K562 (cell line): ENCODE measurements at regions not wholly inside any gene's neighbourhood (a gene's known extent, or its start where the extent isn't known, plus 50 kb on each side); places are given as distances from the start of the nearest gene placed in this dataset.

Experiments
- ATAC-seq: fragments of 200-7000 bp; cut with Tn5 transposase; 3 replicates; pipeline ENCODE4 v1.9.1; 2020; ENCODE audit warnings: moderate library complexity
- BruUV-seq: library from RNA; stranded (reverse); fragments of 400-500 nt; replicated peaks from 2 replicates; lab custom pipeline; 2021; lab: Mats Ljungman, UMichigan
- CTCF ChIA-PET: fragments of 300-600 bp; formaldehyde crosslinking; extraction: SDS; loops from one replicate; lab custom pipeline; 2021; ENCODE audit warnings: low intra/inter-chr PET ratio; lab: Yijun Ruan, JAX
- POLR2A ChIA-PET: fragments of 300-600, 350-650 bp; sonication (Branson Sonifier 250); formaldehyde crosslinking; extraction: SDS; loops from one replicate; lab custom pipeline; 2021; ENCODE audit warnings: antibody characterized with exemption, inconsistent platforms; lab: Yijun Ruan, JAX
- DNase-seq, 4 experiments: peaks; one replicate each; pipeline versions ENCODE4 v3.0.0 to v3.0.0-alpha.2; 2011 to 2018; ENCODE audit warnings: low spot score in 3 of 4, mixed read lengths in 3 of 4; ENCODE audit errors: extremely low read depth in 1 of 4
- FAIRE-seq: peaks from 2 replicates; lab custom pipeline; 2011; peaks lifted over from hg19 to GRCh38; lab: Jason Lieb, UNC
- H2AFZ ChIP-seq: 2 replicates; pipeline ENCODE4 v1.6.0; 2011; ENCODE audit warnings: low read depth, low read length, control low read depth, inconsistent platforms
- H3K27ac ChIP-seq: fragments of 200-600 bp; 3 replicates; pipeline ENCODE4 v1.8.0; 2011; ENCODE audit warnings: low read depth, mild to moderate bottlenecking, control low read depth, inconsistent platforms, low read length, moderate library complexity, mixed read lengths; ENCODE audit errors: extremely low read depth
- H3K27me3 ChIP-seq, 2 experiments: fragments of 300-600 bp in 1 of 2; 2 replicates in 1 of 2; 3 replicates in 1 of 2; pipeline versions ENCODE4 v1.6.0 to v1.8.0; 2011; ENCODE audit warnings: inconsistent platforms in 2 of 2, low read length in 2 of 2, mild to moderate bottlenecking in 1 of 2, mixed read lengths in 1 of 2, moderate library complexity in 1 of 2; ENCODE audit not compliant: control insufficient read depth in 2 of 2, insufficient read depth in 2 of 2
- H3K36me3 ChIP-seq: fragments of 300-600 bp; 3 replicates; pipeline ENCODE4 v1.8.0; 2011; ENCODE audit warnings: mild to moderate bottlenecking, low read length, inconsistent platforms; ENCODE audit not compliant: control insufficient read depth, insufficient read depth
- H3K4me1 ChIP-seq, 2 experiments: fragments of 200-600 bp in 1 of 2; replicated peaks in 1 of 2; 2 replicates in 1 of 2; 3 replicates in 1 of 2; pipeline versions ENCODE4 v1.5.1 to v1.8.0; 2011; ENCODE audit warnings: inconsistent platforms in 2 of 2, low read length in 2 of 2, mild to moderate bottlenecking in 1 of 2, mixed read lengths in 1 of 2, moderate library complexity in 1 of 2; ENCODE audit not compliant: control insufficient read depth in 2 of 2, insufficient read depth in 2 of 2
- H3K4me2 ChIP-seq: 2 replicates; pipeline ENCODE4 v1.6.1; 2011; ENCODE audit warnings: low read length, control low read depth, inconsistent platforms, mixed read lengths; ENCODE audit not compliant: insufficient read depth
- H3K4me3 ChIP-seq: fragments of 200-600 bp; sonication (generic), shearing (Covaris generic); 2 replicates; pipeline ENCODE4 v1.5.1; 2016; ENCODE audit warnings: control low read depth, inconsistent platforms
- H3K79me2 ChIP-seq: fragments of 200-600 bp; 3 replicates; pipeline ENCODE4 v1.8.0; 2011; ENCODE audit warnings: low read length, inconsistent platforms; ENCODE audit not compliant: control insufficient read depth, insufficient read depth
- H3K9ac ChIP-seq, 2 experiments: 2 replicates each; pipeline versions ENCODE4 v1.6.0 to v1.6.1; 2011; ENCODE audit warnings: low read depth in 2 of 2, low read length in 2 of 2, control low read depth in 1 of 2, inconsistent platforms in 1 of 2, mild to moderate bottlenecking in 1 of 2, mixed read lengths in 1 of 2; ENCODE audit not compliant: insufficient read depth in 1 of 2
- H3K9me1 ChIP-seq: one replicate; pipeline ENCODE4 v1.6.0; 2011; ENCODE audit warnings: inconsistent platforms, mild to moderate bottlenecking, low read length, moderate library complexity; ENCODE audit not compliant: control insufficient read depth, insufficient read depth
- H3K9me3 ChIP-seq: replicated peaks from 2 replicates; pipeline ENCODE4 v1.5.1; 2011; ENCODE audit warnings: low read depth, low read length, inconsistent platforms; ENCODE audit not compliant: control insufficient read depth, insufficient read depth
- H4K20me1 ChIP-seq: replicated peaks from 2 replicates; pipeline ENCODE4 v1.6.1; 2011; ENCODE audit warnings: low read length, inconsistent platforms, mixed read lengths; ENCODE audit not compliant: control insufficient read depth, insufficient read depth
- ARID2 ChIP-seq: fragments of 450-650 bp; IDR thresholded peaks from 2 replicates; pipeline ENCODE4 v1.6.1; 2017; ENCODE audit warnings: antibody characterized with exemption, mild to moderate bottlenecking
- BMI1 ChIP-seq: fragments of 150-350 bp; IDR thresholded peaks from 2 replicates; pipeline ENCODE4 v1.6.1; 2014; ENCODE audit warnings: low read length
- CBFA2T3 ChIP-seq: fragments of 450-650 bp; IDR thresholded peaks from 2 replicates; pipeline ENCODE4 v1.6.1; 2017
- CHD1 ChIP-seq: fragments of 200-600 bp; sonication (generic); IDR thresholded peaks from one replicate; pipeline ENCODE4 v1.6.1; 2012; ENCODE audit warnings: mild to moderate bottlenecking, moderate library complexity, low read length, inconsistent platforms
- CTBP1 ChIP-seq: fragments of 450-650 bp; IDR thresholded peaks from 2 replicates; pipeline ENCODE4 v1.6.1; 2016; ENCODE audit warnings: borderline replicate concordance
- GABPB1 ChIP-seq: sonication (generic); formaldehyde crosslinking; IDR thresholded peaks from 2 replicates; pipeline ENCODE4 v1.8.0; 2022; ENCODE audit warnings: mild to moderate bottlenecking, missing genetic modification reagents
- MBD2 ChIP-seq: sonication (generic); IDR thresholded peaks from 2 replicates; pipeline ENCODE4 v1.6.1; 2016; ENCODE audit warnings: low read depth, borderline replicate concordance
- RBBP5 ChIP-seq: fragments of 200-600 bp; sonication (generic); IDR thresholded peaks from 2 replicates; pipeline ENCODE4 v1.6.1; 2012; ENCODE audit warnings: borderline replicate concordance, mild to moderate bottlenecking, low read length, control low read depth, inconsistent platforms; ENCODE audit not compliant: insufficient read depth, poor library complexity, severe bottlenecking
- SIN3B ChIP-seq: fragments of 450-650 bp; IDR thresholded peaks from 2 replicates; pipeline ENCODE4 v1.6.1; 2017; ENCODE audit warnings: low read depth, mild to moderate bottlenecking, moderate library complexity
- SRSF1 ChIP-seq: fragments of 200-400 bp; formaldehyde crosslinking; IDR thresholded peaks from 2 replicates; pipeline ENCODE4 v1.6.1; 2017; ENCODE audit warnings: mild to moderate bottlenecking, low read depth, low read length, moderate library complexity
- TCF7 ChIP-seq: sonication (generic); IDR thresholded peaks from 2 replicates; pipeline ENCODE4 v1.6.1; 2016; ENCODE audit warnings: antibody characterized with exemption, borderline replicate concordance
- ZBTB8A ChIP-seq: fragments of 450-650 bp; IDR thresholded peaks from 2 replicates; pipeline ENCODE4 v1.6.1; 2018; ENCODE audit warnings: mild to moderate bottlenecking, moderate library complexity; ENCODE audit not compliant: partially characterized antibody
- ZNF507 ChIP-seq: conservative IDR thresholded peaks from 2 replicates; pipeline ENCODE4 v1.6.1; 2017; ENCODE audit warnings: missing genetic modification characterization, missing compliant biosample characterization
- ZNF77 ChIP-seq: fragments of 250-450 bp; sonication (Bioruptor Pico); IDR thresholded peaks from 2 replicates; pipeline ENCODE4 v1.5.0; 2020
- WGBS: fragments of 100-300 bp; shearing (Covaris generic); methylation state at CpG from one replicate; pipeline ENCODE4 v1.1.6; 2016; ENCODE audit warnings: low coverage, mixed read lengths; ENCODE audit not compliant: insufficient coverage; ENCODE audit errors: missing lambda C conversion rate; 5-methylcytosine and 5-hydroxymethylcytosine counted together
- in situ Hi-C: fragments of 300-500 bp; cut with MboI; formaldehyde crosslinking; loops from 4 replicates; pipeline ENCODE4 v1.15.0; 2018; ENCODE audit warnings: inconsistent platforms, mixed read lengths
- intact Hi-C: fragments of 100-400 bp; cut with micrococcal nuclease; formaldehyde crosslinking; loops from 2 replicates; pipeline ENCODE4 v1.14.2; 2022
- TF ChIP-seq, protein P1 (sequence below): fragments of 200-800 bp; sonication (Bioruptor generic); IDR thresholded peaks from 2 replicates; pipeline ENCODE4 v1.6.1; 2017; ENCODE audit warnings: missing genetic modification characterization, missing compliant biosample characterization
- TF ChIP-seq, protein P2 (sequence below): IDR thresholded peaks from 2 replicates; pipeline ENCODE4 v1.6.1; 2011; ENCODE audit not compliant: insufficient read length; ENCODE audit errors: extremely low read depth

DNA sequence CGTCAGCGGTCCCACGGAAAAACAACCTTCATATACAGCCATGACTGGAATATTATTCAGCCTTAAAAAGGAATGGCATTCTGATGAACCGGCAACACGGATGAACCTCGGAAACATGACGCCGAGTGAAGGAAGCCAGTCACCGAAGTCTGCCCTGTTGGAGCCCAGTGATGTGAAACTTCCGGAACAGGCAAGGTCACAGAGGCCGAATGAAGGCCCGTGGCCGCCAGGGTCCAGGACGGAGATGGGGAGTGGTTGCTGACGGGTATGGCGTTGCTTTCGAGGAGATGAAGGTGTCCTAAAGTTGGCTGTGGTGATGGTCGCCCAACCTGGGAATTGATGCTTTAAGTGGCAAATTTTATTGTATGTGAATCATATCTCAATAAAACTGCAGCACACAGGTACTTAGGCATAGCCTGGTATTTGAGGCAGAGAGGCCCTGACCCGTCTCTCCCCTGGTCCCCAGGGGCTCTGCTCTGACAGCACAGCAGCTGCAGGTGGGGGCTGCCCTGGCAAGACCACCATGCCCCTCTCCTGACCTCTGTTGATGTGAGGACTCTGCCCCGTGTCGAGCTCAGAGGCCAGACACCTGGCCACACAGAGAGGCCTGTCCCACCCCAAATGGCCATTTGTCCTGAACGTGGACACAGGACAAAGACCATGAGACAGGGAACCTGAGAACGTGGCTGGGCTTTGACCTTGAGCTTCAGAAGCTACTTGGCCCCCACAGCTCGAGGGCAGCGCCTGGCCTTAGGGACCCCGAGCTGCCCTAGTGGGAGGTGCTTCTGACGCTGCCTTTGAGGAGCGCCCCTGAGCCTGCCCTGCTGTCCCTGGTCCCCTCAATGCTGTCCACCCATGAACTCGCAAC lies 1090.8 kb downstream of the BRD1 start:
- H3K9ac ChIP-seq: no peak overlapping the region
- POLR2A ChIA-PET: interaction anchor here (0.7 kb wide), 1 partner anchor 29 kb away, joined by 3 read pairs; no protein-coding TSS in a partner anchor
- WGBS: under 1% methylated on average over 28 of the region's 29 CpGs
- H3K9me3 ChIP-seq: no peaks in the 10 kb centered on the region
- CTCF ChIA-PET: no interaction called here
- H3K36me3 ChIP-seq: no peaks in the 10 kb centered on the region
- no TSS peak for BruUV-seq
- peaks cover 2% of the 10 kb centered on the region for H3K9me1 ChIP-seq
- DNase-seq (no peak), FAIRE-seq (no peak), ATAC-seq (no peak)
- peaks cover 0 to 10% of the 10 kb centered on the region in 2 experiments; a peak in 1 of 5 replicates for H3K27me3 ChIP-seq
- no peak overlapping the region for H2AFZ ChIP-seq
- H3K4me2 ChIP-seq: no peak overlapping the region
- H3K79me2 ChIP-seq: no peaks in the 10 kb centered on the region
- in situ Hi-C loops (no loop called here), intact Hi-C loops (no loop called here)
- TF ChIP-seq BMI1 (no peak), TCF7 (no peak), CBFA2T3 (no peak), SRSF1 (no peak), ARID2 (no peak), ZBTB8A (no peak), CHD1 (no peak), ZNF507 (tag) (no peak), CTBP1 (no peak), MBD2 (no peak), RBBP5 (no peak), ZNF77 (CRISPR knock-in tag) (no peak), SIN3B (no peak), GABPB1 (CRISPR knock-in tag) (no peak)
- TF ChIP-seq, protein P1, sequence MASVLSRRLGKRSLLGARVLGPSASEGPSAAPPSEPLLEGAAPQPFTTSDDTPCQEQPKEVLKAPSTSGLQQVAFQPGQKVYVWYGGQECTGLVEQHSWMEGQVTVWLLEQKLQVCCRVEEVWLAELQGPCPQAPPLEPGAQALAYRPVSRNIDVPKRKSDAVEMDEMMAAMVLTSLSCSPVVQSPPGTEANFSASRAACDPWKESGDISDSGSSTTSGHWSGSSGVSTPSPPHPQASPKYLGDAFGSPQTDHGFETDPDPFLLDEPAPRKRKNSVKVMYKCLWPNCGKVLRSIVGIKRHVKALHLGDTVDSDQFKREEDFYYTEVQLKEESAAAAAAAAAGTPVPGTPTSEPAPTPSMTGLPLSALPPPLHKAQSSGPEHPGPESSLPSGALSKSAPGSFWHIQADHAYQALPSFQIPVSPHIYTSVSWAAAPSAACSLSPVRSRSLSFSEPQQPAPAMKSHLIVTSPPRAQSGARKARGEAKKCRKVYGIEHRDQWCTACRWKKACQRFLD (CRISPR knock-in tag): no peak
- TF ChIP-seq, protein P2, sequence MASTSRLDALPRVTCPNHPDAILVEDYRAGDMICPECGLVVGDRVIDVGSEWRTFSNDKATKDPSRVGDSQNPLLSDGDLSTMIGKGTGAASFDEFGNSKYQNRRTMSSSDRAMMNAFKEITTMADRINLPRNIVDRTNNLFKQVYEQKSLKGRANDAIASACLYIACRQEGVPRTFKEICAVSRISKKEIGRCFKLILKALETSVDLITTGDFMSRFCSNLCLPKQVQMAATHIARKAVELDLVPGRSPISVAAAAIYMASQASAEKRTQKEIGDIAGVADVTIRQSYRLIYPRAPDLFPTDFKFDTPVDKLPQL: no peak
- no peaks in the 10 kb centered on the region for H3K4me1 ChIP-seq
- no peak overlapping the region for H3K4me3 ChIP-seq
- no peaks in the 10 kb centered on the region; the same call in 1 of the 2 replicates for H4K20me1 ChIP-seq
- no peak overlapping the region for H3K27ac ChIP-seq
